Activated B cell treated with CpG ODN at 0.5 μM for 24 hours (primary cell): ENCODE measurements at regions not wholly inside any gene's neighbourhood (a gene's known extent, or its start where the extent isn't known, plus 50 kb on each side); places are given as distances from the start of the nearest gene placed in this dataset.
"Not testable (repeated sequence)": the region's sequence is repeated elsewhere in the genome, so short reads cannot be mapped to it uniquely, and the experiment has no call there.

Experiments used
- ATAC-seq: fragments of 200-7000 bp; cut with Tn5 transposase; one replicate; pipeline ENCODE4 v1.10.0; 2021; ENCODE audit warnings: low read depth, mild to moderate bottlenecking, moderate library complexity
- CTCF ChIA-PET: fragments of 350-600 bp; sonication (Branson Sonifier 250); formaldehyde crosslinking; loops from one replicate; lab custom pipeline; 2021; ENCODE audit warnings: antibody characterized with exemption; lab: Charles Lee
- POLR2A ChIA-PET: fragments of 350-600 bp; sonication (Branson Sonifier 250); formaldehyde crosslinking; loops from one replicate; lab custom pipeline; 2021; ENCODE audit warnings: antibody characterized with exemption; lab: Charles Lee
- DNase-seq: peaks from one replicate; pipeline ENCODE4 v3.0.0; 2022
- H3K27ac Mint-ChIP-seq: one replicate; pipeline ENCODE4 v1.8.0; 2020; ENCODE audit warnings: mixed read lengths
- H3K27me3 Mint-ChIP-seq: one replicate; pipeline ENCODE4 v1.8.0; 2021; ENCODE audit warnings: mixed read lengths
- H3K36me3 Mint-ChIP-seq: one replicate; pipeline ENCODE4 v1.8.0; 2021; ENCODE audit warnings: low read depth, mixed read lengths
- H3K4me1 Mint-ChIP-seq: one replicate; pipeline ENCODE4 v1.8.0; 2021; ENCODE audit warnings: mixed read lengths
- H3K4me3 Mint-ChIP-seq: one replicate; pipeline ENCODE4 v1.8.0; 2020; ENCODE audit warnings: mild to moderate bottlenecking, mixed read lengths
- H3K9me3 Mint-ChIP-seq: one replicate; pipeline ENCODE4 v1.8.0; 2020; ENCODE audit warnings: mixed read lengths
- CTCF ChIP-seq: fragments of 200-600 bp; IDR thresholded peaks from one replicate; pipeline ENCODE4 v1.8.0; 2022; ENCODE audit warnings: antibody characterized with exemption, mild to moderate bottlenecking
- intact Hi-C: fragments of 100-400 bp; cut with micrococcal nuclease; formaldehyde crosslinking; loops from one replicate; pipeline ENCODE4 v1.15.1; 2024

GRCh38 chr12:93237235-93237915 lies 140.3 kb upstream of the NUDT4 start:
- no peak overlapping the region for H3K27ac Mint-ChIP-seq
- CTCF ChIA-PET = interaction anchor here (0.6 kb wide), 1 partner anchor 337 kb away, joined by 3 read pairs; no protein-coding TSS in a partner anchor

GRCh38 chr12:93238512-93239262 lies 139.0 kb upstream of the NUDT4 start:
- DNase-seq, H3K4me3 Mint-ChIP-seq, H3K27ac Mint-ChIP-seq, CTCF ChIA-PET, ATAC-seq, H3K9me3 Mint-ChIP-seq, POLR2A ChIA-PET, H3K36me3 Mint-ChIP-seq, H3K27me3 Mint-ChIP-seq, H3K4me1 Mint-ChIP-seq, intact Hi-C loops: not testable (repeated sequence)

More at GRCh38 chr12:93237235-93237915, 140.3 kb upstream of the NUDT4 start:
- H3K36me3 Mint-ChIP-seq = no peaks in the 10 kb centered on the region
- DNase-seq (no peak), ATAC-seq (no peak)
- no peaks in the 10 kb centered on the region for H3K4me1 Mint-ChIP-seq
- H3K9me3 Mint-ChIP-seq = peaks cover 6% of the 10 kb centered on the region
- no peak for TF ChIP-seq CTCF
- no peak overlapping the region for H3K4me3 Mint-ChIP-seq
- intact Hi-C loops = no loop called here
- no peaks in the 10 kb centered on the region for H3K27me3 Mint-ChIP-seq
- POLR2A ChIA-PET = no interaction called here

- DNase-seq, POLR2A ChIA-PET, H3K27ac Mint-ChIP-seq, CTCF ChIA-PET, H3K4me3 Mint-ChIP-seq, H3K9me3 Mint-ChIP-seq, H3K36me3 Mint-ChIP-seq, H3K27me3 Mint-ChIP-seq, ATAC-seq: not testable (repeated sequence)
- H3K4me1 Mint-ChIP-seq = peaks cover 12% of the 10 kb centered on the region
- intact Hi-C loops = loop anchor here (5.0 kb wide), 1 partner anchor 142 kb away; no protein-coding TSS in a partner anchor
Measured at GRCh38 chr12:93239789-93240188, 137.9 kb upstream of the NUDT4 start.

- ATAC-seq (no peak), DNase-seq (no peak)
- ChIA-PET POLR2A (no interaction called here), CTCF (no interaction called here)
- peaks cover 6% of the 10 kb centered on the region for H3K9me3 Mint-ChIP-seq
- TF ChIP-seq CTCF = no peak
- no peak overlapping the region for H3K27ac Mint-ChIP-seq
- intact Hi-C loops = loop anchor here (5.0 kb wide), 1 partner anchor 145 kb away; no protein-coding TSS in a partner anchor
- no peaks in the 10 kb centered on the region for H3K27me3 Mint-ChIP-seq
- H3K4me1 Mint-ChIP-seq = peaks cover 26% of the 10 kb centered on the region
- no peak overlapping the region for H3K4me3 Mint-ChIP-seq
- H3K36me3 Mint-ChIP-seq = no peaks in the 10 kb centered on the region
Measured at GRCh38 chr12:93242154-93242972, 135.4 kb upstream of the NUDT4 start.

- POLR2A ChIA-PET = no interaction called here
- H3K27me3 Mint-ChIP-seq = no peaks in the 10 kb centered on the region
- no peak for TF ChIP-seq CTCF
- no peak overlapping the region for H3K4me3 Mint-ChIP-seq
- intact Hi-C loops = loop anchor here (5.0 kb wide), 1 partner anchor 146 kb away; no protein-coding TSS in a partner anchor
- peaks cover 6% of the 10 kb centered on the region for H3K9me3 Mint-ChIP-seq
- peaks cover 34% of the 10 kb centered on the region for H3K4me1 Mint-ChIP-seq
- ATAC-seq (no peak), DNase-seq (no peak)
- CTCF ChIA-PET = no interaction called here
- H3K27ac Mint-ChIP-seq = no peak overlapping the region
- no peaks in the 10 kb centered on the region for H3K36me3 Mint-ChIP-seq
Measured at GRCh38 chr12:93243382-93243688, 134.4 kb upstream of the NUDT4 start.
